Smooth muscle cell of the brain vasculature (primary cell): ENCODE measurements at regions not wholly inside any gene's neighbourhood (a gene's known extent, or its start where the extent isn't known, plus 50 kb on each side); places are given as distances from the start of the nearest gene placed in this dataset.

Source experiments
- DNase-seq: peaks from one replicate; pipeline ENCODE4 v3.0.0-alpha.2; 2012; ENCODE audit warnings: low read depth, low spot score

DNA sequence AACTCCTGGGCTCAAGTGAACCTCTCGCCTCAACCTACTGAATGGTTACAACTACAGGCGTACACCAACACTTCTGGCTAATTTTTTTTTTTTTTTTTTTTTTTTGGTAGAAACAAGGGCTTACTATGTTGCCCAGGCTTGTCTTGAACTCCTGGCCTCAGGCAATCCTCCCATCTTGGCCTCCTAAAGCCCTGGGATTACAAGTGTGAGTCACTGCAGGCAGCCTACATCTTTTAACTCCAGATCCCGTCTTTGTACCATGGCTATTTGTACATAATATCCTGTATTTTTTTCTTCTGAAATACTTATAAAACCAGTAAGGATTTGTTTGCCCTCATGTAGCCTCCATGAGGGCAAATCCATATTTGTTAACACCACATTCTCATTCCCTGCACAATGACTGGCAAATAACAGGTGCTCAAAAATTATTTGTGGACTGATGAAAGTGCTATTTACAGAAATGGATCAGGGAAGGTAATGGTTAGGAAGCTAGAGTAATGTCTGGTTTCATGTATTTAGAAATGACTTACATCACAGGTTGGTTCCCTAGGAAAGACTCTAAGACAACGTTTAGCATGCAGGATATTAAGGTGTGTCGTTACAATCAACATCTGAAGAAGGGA lies 51.9 kb upstream of the POU5F2 start:
- no peak for DNase-seq

DNA sequence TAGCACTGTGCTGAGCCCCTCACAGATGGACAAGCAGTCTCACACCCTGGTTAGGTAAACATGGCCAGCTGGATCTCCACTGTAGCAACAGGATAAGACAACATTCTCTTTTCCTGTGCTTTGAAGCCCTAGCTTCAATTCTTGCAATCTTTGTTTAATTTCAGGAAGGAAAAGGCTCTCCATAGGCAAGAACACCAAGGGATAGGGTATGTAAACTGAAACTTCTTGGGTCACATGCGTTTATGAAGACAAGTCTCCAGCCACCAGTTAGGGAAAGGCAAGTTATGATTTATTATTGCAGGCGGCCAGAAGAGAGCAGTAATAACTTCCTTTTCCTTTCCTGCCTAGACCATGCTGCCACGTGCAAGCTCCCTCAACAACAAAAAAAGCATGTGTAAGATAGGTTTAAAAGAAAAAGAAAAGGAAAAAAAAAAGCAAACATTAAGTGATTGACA lies 50.1 kb upstream of the POU5F2 start:
- DNase-seq: peak; percentile 85
